Panc1 (cell line): ENCODE measurements at regions not wholly inside any gene's neighbourhood (a gene's known extent, or its start where the extent isn't known, plus 50 kb on each side); places are given as distances from the start of the nearest gene placed in this dataset.

Experiments used
- ATAC-seq: fragments of 200-7000 bp; cut with Tn5 transposase; 2 replicates; pipeline ENCODE4 v1.9.1; 2020; ENCODE audit warnings: mild to moderate bottlenecking, moderate library complexity
- BruUV-seq: library from RNA; stranded (reverse); fragments of 400-500 nt; replicated peaks from 2 replicates; lab custom pipeline; 2021; lab: Mats Ljungman, UMichigan
- CTCF ChIA-PET: fragments of 300-600 bp; sonication (Branson Sonifier 250); formaldehyde crosslinking; loops from one replicate; lab custom pipeline; 2022; ENCODE audit warnings: antibody characterized with exemption; lab: Charles Lee
- POLR2A ChIA-PET: fragments of 300-600 bp; sonication (Branson Sonifier 250); formaldehyde crosslinking; loops from one replicate; lab custom pipeline; 2022; ENCODE audit warnings: antibody characterized with exemption; lab: Charles Lee
- DNase-seq: peaks from one replicate; pipeline ENCODE4 v3.0.0-alpha.2; 2010; ENCODE audit warnings: low read depth, low spot score
- H3K27ac ChIP-seq: 2 replicates; pipeline ENCODE4 v1.5.1; 2011; ENCODE audit warnings: mild to moderate bottlenecking, low read length, inconsistent platforms
- H3K27me3 ChIP-seq: fragments of 200-500 bp; sonication (Bioruptor generic); 2 replicates; pipeline ENCODE4 v1.6.0; 2014; ENCODE audit warnings: low read length, inconsistent platforms; ENCODE audit not compliant: control insufficient read depth, insufficient read depth
- H3K36me3 ChIP-seq: fragments of 200-500 bp; sonication (Bioruptor generic); 2 replicates; pipeline ENCODE4 v1.5.1; 2014; ENCODE audit warnings: inconsistent platforms, mild to moderate bottlenecking, low read length, moderate library complexity; ENCODE audit not compliant: control insufficient read depth, insufficient read depth
- H3K4me1 ChIP-seq: 2 replicates; pipeline ENCODE4 v1.5.1; 2011; ENCODE audit warnings: inconsistent platforms, mild to moderate bottlenecking, low read length, moderate library complexity; ENCODE audit not compliant: control insufficient read depth, insufficient read depth
- H3K4me3 ChIP-seq, 2 experiments: 2 replicates each; pipeline ENCODE4 v1.5.1; 2011 to 2012; ENCODE audit warnings: low read depth in 2 of 2, low read length in 2 of 2, mild to moderate bottlenecking in 2 of 2, inconsistent platforms in 1 of 2, moderate library complexity in 1 of 2
- H3K9me3 ChIP-seq: fragments of 200-500 bp; sonication (Bioruptor generic); 2 replicates; pipeline ENCODE4 v1.5.1; 2014; ENCODE audit warnings: low read depth, mild to moderate bottlenecking, inconsistent platforms, low read length, moderate library complexity; ENCODE audit not compliant: control insufficient read depth, insufficient read depth
- POLR2AphosphoS5 ChIP-seq: IDR thresholded peaks from 2 replicates; pipeline ENCODE4 v1.6.1; 2012; ENCODE audit warnings: mild to moderate bottlenecking, low read depth, low read length, moderate library complexity
- SIN3A ChIP-seq: IDR thresholded peaks from 2 replicates; pipeline ENCODE4 v1.6.1; 2012; ENCODE audit warnings: low read depth, mild to moderate bottlenecking, low read length, moderate library complexity, borderline replicate concordance; ENCODE audit not compliant: insufficient read depth
- TCF7L2 ChIP-seq: IDR thresholded peaks from 2 replicates; pipeline ENCODE4 v1.6.1; 2011; ENCODE audit warnings: mild to moderate bottlenecking, low read depth, low read length, inconsistent platforms
- in situ Hi-C: cut with HindIII; loops from 2 replicates; pipeline ENCODE4 v1.10.0; 2016; ENCODE audit warnings: low sequenced_read_pairs, low pct_unique_long_range_greater_than_20kb
- intact Hi-C: fragments of 100-400 bp; cut with micrococcal nuclease; formaldehyde crosslinking; loops from one replicate; pipeline ENCODE4 v1.10.0; 2022; ENCODE audit not compliant: unreplicated experiment
- TF ChIP-seq, protein P1 (sequence below): fragments of 450-650 bp; IDR thresholded peaks from 2 replicates; pipeline ENCODE4 v1.5.1; 2017; ENCODE audit warnings: mild to moderate bottlenecking
- TF ChIP-seq, protein P2 (sequence below), 2 experiments: IDR thresholded peaks; 2 replicates each; pipeline ENCODE4 v1.6.1; 2011 to 2012; ENCODE audit warnings: low read depth in 2 of 2, control low read depth in 1 of 2, low read length in 1 of 2, mild to moderate bottlenecking in 1 of 2, moderate library complexity in 1 of 2; ENCODE audit not compliant: insufficient read depth in 1 of 2

DNA sequence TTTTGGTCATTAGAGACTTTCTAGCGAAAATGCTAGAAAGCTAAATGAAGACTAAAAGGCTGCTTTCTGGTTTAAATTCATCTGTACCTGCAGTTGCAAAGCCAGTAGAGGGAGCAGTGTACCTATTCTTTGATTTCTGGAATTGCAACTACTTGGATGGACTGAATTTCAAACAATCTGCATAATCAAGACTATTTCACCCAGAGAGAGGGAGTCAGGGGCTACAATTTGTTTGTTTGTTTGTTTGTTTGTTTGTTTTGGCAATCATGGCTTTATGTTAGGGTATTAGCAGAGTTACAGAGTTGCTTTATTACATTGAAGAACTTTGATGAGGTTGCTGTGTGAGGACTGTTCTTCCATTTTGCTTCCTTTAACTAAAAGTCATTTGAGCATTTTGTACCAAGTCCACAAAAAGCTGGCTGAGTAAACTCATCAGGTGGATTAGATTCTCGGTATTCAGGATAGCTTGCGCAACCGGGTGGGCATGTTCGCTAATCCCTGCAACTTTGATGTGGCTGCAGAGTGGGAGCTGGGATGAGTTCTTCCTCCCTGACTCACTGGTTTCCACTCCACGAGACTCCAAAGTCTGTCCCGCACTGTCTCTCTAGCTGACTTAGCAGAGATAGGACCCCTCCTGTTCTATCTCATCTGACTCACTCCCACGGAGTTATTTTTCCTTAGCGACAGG, 80.0 kb upstream of the TUT7 start:
- DNase-seq = no peak
- Histone ChIP-seq H3K9me3 (no peaks in the 10 kb centered on the region), H3K4me3 (no peak overlapping the region), H3K36me3 (no peaks in the 10 kb centered on the region), H3K27ac (no peak overlapping the region), H3K4me1 (no peaks in the 10 kb centered on the region), H3K27me3 (no peaks in the 10 kb centered on the region)
- in situ Hi-C loops (no loop called here), intact Hi-C loops (loop anchor here (2.0 to 10.0 kb wide), 2 partner anchors 891 to 1231 kb away; no protein-coding TSS in a partner anchor)
- CTCF ChIA-PET = interaction anchor here (0.5 to 1.0 kb wide), 3 partner anchors 54 to 143 kb away, joined by 3 to 6 read pairs (median 3); no protein-coding TSS in a partner anchor
- ATAC-seq = no peak
- TF ChIP-seq, protein P1, sequence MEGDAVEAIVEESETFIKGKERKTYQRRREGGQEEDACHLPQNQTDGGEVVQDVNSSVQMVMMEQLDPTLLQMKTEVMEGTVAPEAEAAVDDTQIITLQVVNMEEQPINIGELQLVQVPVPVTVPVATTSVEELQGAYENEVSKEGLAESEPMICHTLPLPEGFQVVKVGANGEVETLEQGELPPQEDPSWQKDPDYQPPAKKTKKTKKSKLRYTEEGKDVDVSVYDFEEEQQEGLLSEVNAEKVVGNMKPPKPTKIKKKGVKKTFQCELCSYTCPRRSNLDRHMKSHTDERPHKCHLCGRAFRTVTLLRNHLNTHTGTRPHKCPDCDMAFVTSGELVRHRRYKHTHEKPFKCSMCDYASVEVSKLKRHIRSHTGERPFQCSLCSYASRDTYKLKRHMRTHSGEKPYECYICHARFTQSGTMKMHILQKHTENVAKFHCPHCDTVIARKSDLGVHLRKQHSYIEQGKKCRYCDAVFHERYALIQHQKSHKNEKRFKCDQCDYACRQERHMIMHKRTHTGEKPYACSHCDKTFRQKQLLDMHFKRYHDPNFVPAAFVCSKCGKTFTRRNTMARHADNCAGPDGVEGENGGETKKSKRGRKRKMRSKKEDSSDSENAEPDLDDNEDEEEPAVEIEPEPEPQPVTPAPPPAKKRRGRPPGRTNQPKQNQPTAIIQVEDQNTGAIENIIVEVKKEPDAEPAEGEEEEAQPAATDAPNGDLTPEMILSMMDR = peak; percentile 74; the same call in 1 of the 2 replicates
- TF ChIP-seq TCF7L2 (no peak), POLR2AphosphoS5 (no peak)
- TF ChIP-seq, protein P2, sequence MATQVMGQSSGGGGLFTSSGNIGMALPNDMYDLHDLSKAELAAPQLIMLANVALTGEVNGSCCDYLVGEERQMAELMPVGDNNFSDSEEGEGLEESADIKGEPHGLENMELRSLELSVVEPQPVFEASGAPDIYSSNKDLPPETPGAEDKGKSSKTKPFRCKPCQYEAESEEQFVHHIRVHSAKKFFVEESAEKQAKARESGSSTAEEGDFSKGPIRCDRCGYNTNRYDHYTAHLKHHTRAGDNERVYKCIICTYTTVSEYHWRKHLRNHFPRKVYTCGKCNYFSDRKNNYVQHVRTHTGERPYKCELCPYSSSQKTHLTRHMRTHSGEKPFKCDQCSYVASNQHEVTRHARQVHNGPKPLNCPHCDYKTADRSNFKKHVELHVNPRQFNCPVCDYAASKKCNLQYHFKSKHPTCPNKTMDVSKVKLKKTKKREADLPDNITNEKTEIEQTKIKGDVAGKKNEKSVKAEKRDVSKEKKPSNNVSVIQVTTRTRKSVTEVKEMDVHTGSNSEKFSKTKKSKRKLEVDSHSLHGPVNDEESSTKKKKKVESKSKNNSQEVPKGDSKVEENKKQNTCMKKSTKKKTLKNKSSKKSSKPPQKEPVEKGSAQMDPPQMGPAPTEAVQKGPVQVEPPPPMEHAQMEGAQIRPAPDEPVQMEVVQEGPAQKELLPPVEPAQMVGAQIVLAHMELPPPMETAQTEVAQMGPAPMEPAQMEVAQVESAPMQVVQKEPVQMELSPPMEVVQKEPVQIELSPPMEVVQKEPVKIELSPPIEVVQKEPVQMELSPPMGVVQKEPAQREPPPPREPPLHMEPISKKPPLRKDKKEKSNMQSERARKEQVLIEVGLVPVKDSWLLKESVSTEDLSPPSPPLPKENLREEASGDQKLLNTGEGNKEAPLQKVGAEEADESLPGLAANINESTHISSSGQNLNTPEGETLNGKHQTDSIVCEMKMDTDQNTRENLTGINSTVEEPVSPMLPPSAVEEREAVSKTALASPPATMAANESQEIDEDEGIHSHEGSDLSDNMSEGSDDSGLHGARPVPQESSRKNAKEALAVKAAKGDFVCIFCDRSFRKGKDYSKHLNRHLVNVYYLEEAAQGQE (IDR thresholded peaks at IDR 0.05; ENCODE audit: insufficient read depth in 1 of 2, low read depth in 2 of 2, low read length in 1 of 2) = no peak
- no TSS peak for BruUV-seq
- POLR2A ChIA-PET = no interaction called here

DNA sequence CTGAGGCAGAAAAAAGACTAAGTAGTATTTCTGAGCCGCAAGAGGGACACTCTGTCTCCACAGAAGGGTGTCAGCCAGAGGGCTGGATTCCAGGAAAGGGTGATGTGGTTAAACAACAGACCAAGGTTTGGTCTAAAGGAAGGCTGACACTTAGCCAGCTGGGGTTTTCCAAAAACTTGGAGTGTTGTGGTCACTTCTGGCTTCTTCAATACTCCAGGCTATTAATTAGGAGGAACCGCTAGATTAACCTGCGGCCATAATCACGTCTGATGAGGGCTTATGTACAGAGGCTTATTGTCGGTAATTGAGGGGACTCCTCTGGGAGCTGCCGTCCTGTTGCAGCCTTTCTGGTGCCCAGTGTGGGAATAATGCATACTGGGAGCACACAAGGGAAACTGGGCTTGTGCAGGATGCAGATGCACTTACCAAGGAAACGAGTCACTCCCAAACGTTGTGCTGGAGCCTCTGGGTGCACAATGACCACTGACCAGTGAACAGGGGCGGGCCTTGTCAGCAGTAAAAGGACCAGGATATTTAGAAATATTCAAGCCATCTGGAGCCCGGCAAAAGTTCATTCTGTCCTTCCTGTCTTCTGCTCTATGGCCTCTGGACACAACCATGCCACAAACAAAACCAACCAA, 70.2 kb upstream of the TUT7 start:
- Histone ChIP-seq H3K4me3 (no peak overlapping the region), H3K4me1 (no peaks in the 10 kb centered on the region), H3K27ac (no peak overlapping the region), H3K9me3 (no peaks in the 10 kb centered on the region), H3K36me3 (no peaks in the 10 kb centered on the region), H3K27me3 (no peaks in the 10 kb centered on the region)
- ChIA-PET POLR2A (no interaction called here), CTCF (no interaction called here)
- ATAC-seq (no peak), DNase-seq (no peak)
- TF ChIP-seq SIN3A (no peak), TCF7L2 (no peak), POLR2AphosphoS5 (no peak)
- TF ChIP-seq, protein P2 (IDR thresholded peaks at IDR 0.05; ENCODE audit: insufficient read depth in 1 of 2, low read depth in 2 of 2, low read length in 1 of 2) = no peak
- TF ChIP-seq, protein P1 = no peak
- intact Hi-C loops (no loop called here), in situ Hi-C loops (no loop called here)
- BruUV-seq = no TSS peak
